ENCODE measurements at regions not wholly inside any gene's neighbourhood (a gene's known extent, or its start where the extent isn't known, plus 50 kb on each side); places are given as distances from the start of the nearest gene placed in this dataset.

DNA sequence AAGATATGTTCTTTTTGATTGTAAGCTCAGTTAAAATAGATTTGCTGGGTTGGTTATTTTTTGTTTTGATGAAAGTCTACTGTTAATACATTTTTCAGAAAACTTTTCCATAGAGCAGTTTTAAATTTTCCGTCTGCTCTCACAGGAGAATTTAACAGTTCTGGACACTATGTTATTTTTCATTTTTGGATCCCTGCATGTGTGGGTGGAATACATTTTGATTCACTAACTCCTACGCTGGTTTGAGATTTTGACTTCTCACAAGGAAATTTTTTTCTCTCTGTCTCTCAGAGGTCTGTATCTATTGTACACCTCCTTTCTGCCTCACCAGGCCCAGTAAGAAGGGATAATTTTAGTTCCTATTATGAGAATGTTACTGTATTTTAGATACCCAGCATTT lies 502.4 kb downstream of the CDH10 start:
- TF ChIP-seq, protein P1, sequence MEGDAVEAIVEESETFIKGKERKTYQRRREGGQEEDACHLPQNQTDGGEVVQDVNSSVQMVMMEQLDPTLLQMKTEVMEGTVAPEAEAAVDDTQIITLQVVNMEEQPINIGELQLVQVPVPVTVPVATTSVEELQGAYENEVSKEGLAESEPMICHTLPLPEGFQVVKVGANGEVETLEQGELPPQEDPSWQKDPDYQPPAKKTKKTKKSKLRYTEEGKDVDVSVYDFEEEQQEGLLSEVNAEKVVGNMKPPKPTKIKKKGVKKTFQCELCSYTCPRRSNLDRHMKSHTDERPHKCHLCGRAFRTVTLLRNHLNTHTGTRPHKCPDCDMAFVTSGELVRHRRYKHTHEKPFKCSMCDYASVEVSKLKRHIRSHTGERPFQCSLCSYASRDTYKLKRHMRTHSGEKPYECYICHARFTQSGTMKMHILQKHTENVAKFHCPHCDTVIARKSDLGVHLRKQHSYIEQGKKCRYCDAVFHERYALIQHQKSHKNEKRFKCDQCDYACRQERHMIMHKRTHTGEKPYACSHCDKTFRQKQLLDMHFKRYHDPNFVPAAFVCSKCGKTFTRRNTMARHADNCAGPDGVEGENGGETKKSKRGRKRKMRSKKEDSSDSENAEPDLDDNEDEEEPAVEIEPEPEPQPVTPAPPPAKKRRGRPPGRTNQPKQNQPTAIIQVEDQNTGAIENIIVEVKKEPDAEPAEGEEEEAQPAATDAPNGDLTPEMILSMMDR (IDR thresholded peaks at IDR 0.05; ENCODE audit: insufficient read depth, low read length) = no peak
- TF ChIP-seq POLR2AphosphoS5 (IDR thresholded peaks at IDR 0.05; ENCODE audit: low read depth) = no peak
- no peak for TF ChIP-seq SPI1 (IDR thresholded peaks at IDR 0.05; ENCODE audit: borderline replicate concordance, low read depth)
- no peak for TF ChIP-seq GABPA (IDR thresholded peaks at IDR 0.05; ENCODE audit: low read depth)

Data from HL-60 (cell line).